Caki2 (cell line): ENCODE measurements at regions not wholly inside any gene's neighbourhood (a gene's known extent, or its start where the extent isn't known, plus 50 kb on each side); places are given as distances from the start of the nearest gene placed in this dataset.

Experiments used
- DNase-seq: peaks from one replicate; pipeline ENCODE4 v3.0.0-alpha.2; 2015; ENCODE audit warnings: low read depth
- in situ Hi-C: cut with HindIII; loops from 2 replicates; pipeline ENCODE4 v1.10.0; 2016; ENCODE audit warnings: low sequenced_read_pairs, low pct_unique_long_range_greater_than_20kb, mixed read lengths

DNA sequence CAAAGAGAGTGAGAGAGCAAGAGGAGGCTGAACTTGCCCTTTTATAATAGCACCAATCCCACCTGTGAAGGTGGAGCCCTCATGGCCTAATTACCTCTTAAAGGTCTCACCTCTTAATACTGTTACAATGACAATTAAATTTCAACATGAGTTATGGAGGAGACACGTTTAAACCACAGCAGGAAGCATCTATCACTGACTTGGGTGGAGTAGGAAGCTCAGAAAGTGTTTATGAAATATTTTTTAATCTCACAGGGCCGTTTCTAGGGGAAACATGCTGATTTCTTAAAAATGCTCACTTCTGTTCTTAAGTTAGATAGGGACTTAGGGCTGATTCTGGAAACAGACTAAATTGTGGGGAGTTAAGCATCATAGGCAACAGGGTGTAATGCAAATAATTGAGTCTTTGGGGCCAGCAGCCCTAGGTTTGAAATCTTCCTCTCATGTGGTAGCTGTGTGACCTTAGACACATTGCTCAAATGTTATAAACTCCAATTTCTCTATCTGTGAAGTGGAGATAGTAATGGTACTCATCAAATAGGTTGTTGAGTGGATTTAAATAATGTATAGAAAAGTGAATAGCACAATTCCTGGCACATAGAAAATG, 133.3 kb upstream of the KLHL25 start:
- DNase-seq, result no peak
- in situ Hi-C loops, result no loop called here

DNA sequence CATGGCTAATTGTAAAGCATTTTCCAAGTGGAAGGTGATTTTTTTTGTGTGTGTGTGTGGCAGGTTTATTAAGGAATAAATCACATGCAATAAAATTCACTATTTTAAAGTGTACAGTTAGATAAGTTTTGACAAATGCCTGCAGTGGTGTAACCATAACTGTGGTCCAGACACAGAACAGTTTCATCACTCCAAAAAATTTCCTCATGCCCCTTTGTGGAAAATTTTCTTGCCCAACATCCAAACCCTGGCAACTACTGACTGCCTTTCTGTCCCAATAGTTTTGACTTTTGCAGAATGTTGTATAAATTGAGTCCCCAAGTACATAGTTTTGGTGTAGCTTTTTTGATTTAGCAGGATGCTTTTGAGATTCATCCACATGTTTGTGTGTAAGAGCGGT, 135.1 kb upstream of the KLHL25 start:
- in situ Hi-C loops, result no loop called here
- no peak for DNase-seq

DNA sequence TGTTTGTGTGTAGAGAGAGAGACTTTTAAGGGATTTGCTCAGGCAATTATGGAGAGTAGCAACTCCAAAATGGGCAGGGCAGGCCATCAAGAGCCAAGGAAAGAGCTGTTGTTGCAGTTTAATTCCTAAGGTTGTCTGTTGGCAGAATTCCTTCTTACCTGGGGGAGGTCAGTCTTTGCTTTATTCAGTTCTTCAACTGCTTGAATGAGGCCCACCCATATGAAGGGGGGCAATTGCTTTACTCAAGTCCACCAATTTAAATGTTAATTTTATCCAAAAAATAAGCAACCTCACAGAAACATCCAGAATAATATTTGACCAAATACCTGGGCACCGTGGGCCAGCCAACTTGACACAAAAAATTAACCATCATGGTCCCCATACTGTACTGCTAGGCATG, 137.7 kb upstream of the KLHL25 start:
- in situ Hi-C loops, result no loop called here
- DNase-seq, result no peak

GRCh38 chr15:85934691-85935090, 140.0 kb upstream of the KLHL25 start:
- no peak for DNase-seq
- in situ Hi-C loops, result no loop called here

- in situ Hi-C loops, result no loop called here
- no peak for DNase-seq
Measured at GRCh38 chr15:85935182-85935581, 140.5 kb upstream of the KLHL25 start.

DNA sequence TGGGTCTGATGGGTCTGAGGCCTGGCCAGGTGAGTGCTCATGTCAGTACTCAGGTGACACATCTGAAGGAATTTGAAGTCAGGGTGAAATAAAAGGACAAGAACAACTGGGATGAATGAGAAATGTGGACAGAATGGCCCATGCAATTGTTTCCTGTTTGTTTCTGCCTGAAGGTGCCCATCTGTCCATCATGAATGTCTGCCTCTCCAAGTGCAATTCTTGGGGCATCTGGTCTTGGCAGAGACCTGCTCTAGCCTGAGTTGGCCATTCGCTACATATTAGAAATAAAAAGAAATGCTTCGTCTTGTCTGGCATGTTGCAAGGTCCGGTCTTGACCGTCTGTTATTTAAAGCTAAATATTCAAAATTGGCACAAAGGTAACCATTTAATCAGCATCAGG, 142.0 kb upstream of the AGBL1 start:
- in situ Hi-C loops, result no loop called here
- DNase-seq, result no peak

- in situ Hi-C loops, result no loop called here
- DNase-seq, result no peak
Measured at GRCh38 chr15:85941186-85941855, 138.3 kb upstream of the AGBL1 start.

DNA sequence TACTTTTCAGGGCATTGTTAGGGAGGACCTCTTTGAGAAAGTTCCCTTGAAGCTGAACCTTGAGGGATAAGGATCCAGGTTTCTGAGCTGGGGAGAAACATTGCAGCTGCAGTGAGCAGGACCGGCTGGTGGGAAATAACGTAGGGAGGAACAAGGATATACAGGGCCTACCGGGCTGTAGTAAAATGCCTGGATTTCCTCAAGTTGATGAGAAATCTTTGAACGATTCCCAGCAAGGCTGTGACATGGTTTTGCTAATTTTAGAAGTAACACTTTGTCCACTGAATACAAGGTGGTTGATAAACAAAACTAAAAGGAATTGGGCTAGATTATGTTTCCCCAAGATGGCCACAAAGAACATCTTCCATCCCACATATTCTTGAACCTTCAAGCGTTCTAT, 137.0 kb upstream of the AGBL1 start:
- in situ Hi-C loops, result no loop called here
- no peak for DNase-seq

DNA sequence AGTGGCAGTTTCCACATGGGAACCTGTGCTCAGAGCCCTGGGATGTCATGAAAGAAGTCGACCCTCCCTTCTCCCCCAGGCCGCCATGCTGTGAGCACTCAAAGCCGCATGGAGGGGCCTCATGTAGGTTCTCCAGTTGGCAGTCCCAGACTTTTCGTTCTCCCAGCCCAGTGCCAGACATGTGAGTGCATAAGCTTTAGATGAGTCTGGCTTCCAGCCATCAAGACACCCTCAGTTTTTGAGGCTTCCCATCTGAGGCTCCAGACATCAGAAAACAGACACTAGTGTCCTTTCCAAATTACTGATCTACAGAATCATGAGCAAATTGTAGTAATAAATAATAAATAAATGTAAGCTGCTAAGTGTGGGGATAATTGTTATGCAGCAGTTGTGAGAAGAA, 136.5 kb upstream of the AGBL1 start:
- no peak for DNase-seq
- in situ Hi-C loops, result no loop called here

- no peak for DNase-seq
- in situ Hi-C loops, result no loop called here
Measured at GRCh38 chr15:85943791-85944190, 135.9 kb upstream of the AGBL1 start.

DNA sequence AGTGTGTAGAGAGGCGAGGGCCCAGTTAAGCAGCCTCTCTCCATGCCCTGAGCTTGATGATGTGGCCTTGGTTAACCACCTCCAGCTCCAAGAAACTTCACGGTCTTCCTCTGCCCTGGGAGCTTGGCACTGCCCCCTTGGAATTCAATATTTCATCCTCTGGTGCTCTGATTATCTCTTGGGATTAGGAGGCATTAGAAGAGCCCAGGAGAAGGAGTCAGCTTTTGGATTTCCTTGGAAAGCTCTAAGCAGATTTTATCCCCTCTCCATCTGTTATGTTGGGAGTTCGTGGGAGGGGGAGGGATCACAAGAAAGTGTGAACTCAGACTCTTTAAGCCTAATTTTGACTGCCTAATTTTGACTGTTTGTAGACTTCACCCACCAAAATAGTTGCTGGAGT, 132.7 kb upstream of the AGBL1 start:
- DNase-seq, result no peak
- in situ Hi-C loops, result no loop called here

GRCh38 chr15:85947936-85948335, 131.7 kb upstream of the AGBL1 start:
- in situ Hi-C loops, result no loop called here

DNA sequence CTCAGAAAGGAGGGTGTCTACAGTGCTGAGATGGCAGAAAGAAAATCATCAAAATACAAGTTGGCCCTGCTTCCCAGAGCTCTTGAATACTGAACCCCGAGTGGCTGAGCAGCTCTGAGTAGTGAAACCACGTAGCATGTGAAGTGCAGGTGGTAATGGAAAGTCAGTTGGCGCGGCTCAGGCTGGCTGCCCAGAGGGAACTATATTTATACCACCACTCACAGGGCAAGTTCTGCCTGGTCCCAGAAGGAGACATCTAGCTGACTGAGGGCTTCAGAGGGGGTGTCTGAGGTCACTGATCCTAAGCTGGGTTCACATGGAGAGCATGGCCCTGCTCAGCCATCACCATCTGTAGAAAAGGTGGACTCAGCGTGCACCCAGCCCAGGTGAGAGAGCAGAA, 129.6 kb upstream of the AGBL1 start:
- no peak for DNase-seq
- in situ Hi-C loops, result no loop called here

More at GRCh38 chr15:85947936-85948335, 131.7 kb upstream of the AGBL1 start:
- DNase-seq, result no peak

- in situ Hi-C loops, result no loop called here
- no peak for DNase-seq
Measured at GRCh38 chr15:85954586-85954985, 125.1 kb upstream of the AGBL1 start.

DNA sequence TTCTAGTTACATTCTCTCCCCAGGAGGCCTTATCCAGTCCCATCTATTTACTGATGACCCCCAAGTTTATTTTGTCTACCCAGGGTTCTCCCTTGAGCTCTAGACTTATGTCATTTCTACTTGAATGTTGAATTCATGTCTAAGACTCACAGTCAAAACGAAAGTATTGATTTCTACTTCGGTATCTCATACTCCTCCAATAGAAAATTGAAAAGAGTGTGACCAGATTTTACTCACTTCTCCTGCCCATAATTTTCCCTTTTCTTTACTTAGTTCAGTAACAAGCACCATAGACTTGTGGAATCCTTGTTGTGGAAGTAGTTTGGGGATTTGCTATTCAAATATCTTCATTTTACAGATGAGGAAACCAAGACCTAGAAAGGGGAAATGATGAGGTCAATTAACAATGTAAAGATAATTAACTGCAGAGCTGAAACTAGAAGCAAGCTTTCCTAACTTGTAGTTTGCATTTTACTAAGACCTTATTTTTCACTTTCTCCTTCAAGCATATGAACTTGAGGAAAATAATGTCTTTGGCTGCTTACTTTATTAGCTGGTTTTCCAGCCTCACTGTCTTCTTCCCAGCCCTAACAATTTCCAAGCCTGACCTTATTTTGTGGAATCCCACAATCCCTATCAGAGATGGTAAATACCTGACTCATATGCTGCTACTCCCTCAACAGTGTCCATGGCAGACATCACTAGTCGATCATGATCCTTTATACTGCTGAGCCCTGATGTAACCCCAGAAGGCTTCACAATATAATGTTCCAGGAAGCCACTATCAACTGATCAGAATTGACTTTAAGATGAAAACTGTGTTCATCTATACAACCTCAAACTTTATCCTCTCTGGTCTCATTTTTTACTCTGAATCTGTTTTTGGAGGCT, 123.9 kb upstream of the AGBL1 start:
- DNase-seq, result no peak

DNA sequence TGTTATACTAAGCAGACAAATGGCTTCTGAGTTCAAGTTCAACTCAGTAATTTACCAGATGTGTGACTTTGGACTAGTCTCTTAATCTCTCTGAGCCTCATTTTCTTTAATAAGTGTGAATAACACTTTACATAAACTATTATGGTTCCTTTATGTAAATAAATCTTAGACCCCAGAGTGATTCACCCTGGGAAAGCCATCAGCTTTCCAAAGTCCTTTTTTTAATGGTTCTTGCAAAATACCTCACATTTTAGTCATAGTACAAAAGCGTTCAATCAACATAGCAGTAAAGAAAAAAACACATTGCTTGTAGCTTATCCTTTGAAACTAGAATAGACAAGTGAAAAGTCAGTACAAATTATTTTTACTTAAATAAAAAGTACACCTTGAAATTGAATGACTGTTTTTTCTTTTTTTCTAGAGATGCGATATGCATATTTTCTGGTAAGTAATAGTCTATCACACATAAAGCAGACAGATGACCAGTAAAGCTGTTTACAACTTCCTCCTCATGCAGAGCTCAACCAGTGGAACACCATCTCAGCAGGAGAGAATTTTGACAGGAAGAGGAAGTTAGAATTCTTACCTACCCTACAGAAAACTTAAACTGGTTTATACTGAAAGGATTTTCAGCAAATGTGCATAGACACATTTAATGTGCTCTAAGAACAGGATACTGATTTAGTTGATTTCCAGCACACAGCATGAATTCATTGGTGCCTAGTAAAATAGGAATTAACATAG, 123.0 kb upstream of the AGBL1 start:
- in situ Hi-C loops, result no loop called here
- no peak for DNase-seq

More for the DNA sequence above, 123.9 kb upstream of the AGBL1 start:
- in situ Hi-C loops, result no loop called here

- in situ Hi-C loops, result no loop called here
- DNase-seq, result no peak
Measured at GRCh38 chr15:85959611-85960010, 120.1 kb upstream of the AGBL1 start.

GRCh38 chr15:85960381-85960780, 119.3 kb upstream of the AGBL1 start:
- no peak for DNase-seq
- in situ Hi-C loops, result no loop called here

GRCh38 chr15:85961821-85962220, 117.8 kb upstream of the AGBL1 start:
- no peak for DNase-seq
- in situ Hi-C loops, result no loop called here
